ENCODE measurements at regions not wholly inside any gene's neighbourhood (a gene's known extent, or its start where the extent isn't known, plus 50 kb on each side); places are given as distances from the start of the nearest gene placed in this dataset.

DNA sequence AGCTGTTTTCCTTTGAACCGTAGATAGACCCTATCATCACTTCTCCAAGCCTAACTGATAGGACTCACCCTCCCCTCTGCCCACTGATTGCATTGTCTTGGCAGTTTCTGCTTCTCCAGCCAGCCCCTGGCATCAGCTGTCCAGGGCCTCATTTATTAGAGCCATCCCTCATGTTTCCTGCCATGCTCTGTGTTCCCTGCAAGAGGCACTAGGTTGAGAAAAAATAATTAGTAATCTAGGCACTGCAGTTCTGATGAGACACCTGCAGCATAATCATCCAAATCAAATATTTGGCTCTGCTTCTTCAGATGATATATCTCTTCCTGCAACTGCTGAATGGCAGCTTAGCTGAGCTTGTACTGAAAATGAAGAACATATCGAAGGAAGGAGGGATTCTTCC lies 303.0 kb upstream of the TLE4 start:
- Histone ChIP-seq H3K9ac (replicated peaks in 1 of 4; ENCODE audit: extremely low read depth in 1 of 4, low read depth in 3 of 4, low read length in 3 of 4) (no peak overlapping the region), H3K4me1 (replicated peaks in 1 of 4; ENCODE audit: control insufficient read depth in 3 of 4, insufficient read depth in 4 of 4, low read length in 3 of 4) (no peaks in the 10 kb centered on the region)
- CTCF ChIA-PET (ENCODE audit: partially characterized antibody) = interaction anchor here (1.6 kb wide), 1 partner anchor 14 kb away, joined by 10 read pairs; no protein-coding TSS in a partner anchor

More for the DNA sequence above, 303.0 kb upstream of the TLE4 start:
- peaks cover 0 to 1% of the 10 kb centered on the region in 2 experiments for H4K20me1 ChIP-seq (replicated peaks in 1 of 2; ENCODE audit: control insufficient read depth in 1 of 2, insufficient read depth in 2 of 2, low read length in 2 of 2)
- TF ChIP-seq POLR2A (IDR thresholded peaks at IDR 0.05; ENCODE audit: control extremely low read depth in 1 of 2, low read depth in 2 of 2, low read length in 2 of 2) (no peak), POLR2AphosphoS5 (IDR thresholded peaks at IDR 0.05; ENCODE audit: low read depth, low read length) (no peak), MAFK (IDR thresholded peaks at IDR 0.05; ENCODE audit: low read depth, low read length) (no peak), BCL11A (IDR thresholded peaks at IDR 0.05; ENCODE audit: low read depth in 2 of 2, low read length in 2 of 2) (no peak), CBX5 (IDR thresholded peaks at IDR 0.05; ENCODE audit: low read depth, low read length) (no peak), KDM5A (IDR thresholded peaks at IDR 0.05; ENCODE audit: low read length) (no peak), SRF (IDR thresholded peaks at IDR 0.05; ENCODE audit: low read depth, low read length) (no peak), BRCA1 (IDR thresholded peaks at IDR 0.05; ENCODE audit: low read depth, low read length) (no peak)
- TF ChIP-seq, protein P1, sequence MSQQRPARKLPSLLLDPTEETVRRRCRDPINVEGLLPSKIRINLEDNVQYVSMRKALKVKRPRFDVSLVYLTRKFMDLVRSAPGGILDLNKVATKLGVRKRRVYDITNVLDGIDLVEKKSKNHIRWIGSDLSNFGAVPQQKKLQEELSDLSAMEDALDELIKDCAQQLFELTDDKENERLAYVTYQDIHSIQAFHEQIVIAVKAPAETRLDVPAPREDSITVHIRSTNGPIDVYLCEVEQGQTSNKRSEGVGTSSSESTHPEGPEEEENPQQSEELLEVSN (IDR thresholded peaks at IDR 0.05) = no peak
- POLR2A ChIA-PET (ENCODE audit: partially characterized antibody) = no interaction called here
- H2BK120ac ChIP-seq (replicated peaks; ENCODE audit: low read depth, low read length) = no peak overlapping the region
- no peaks in the 10 kb centered on the region for H3K79me2 ChIP-seq (ENCODE audit: control insufficient read depth in 1 of 2, insufficient read depth in 2 of 2, low read length in 2 of 2)
- no peak overlapping the region for H4K91ac ChIP-seq (replicated peaks; ENCODE audit: insufficient read length, low read length)
- FAIRE-seq (no peak), DNase-seq (ENCODE audit: low read depth in 1 of 2, low spot score in 2 of 2) (no peak)
- H3K4me3 ChIP-seq (ENCODE audit: extremely low read depth in 1 of 4, insufficient read depth in 2 of 4, low read depth in 3 of 4, low read length in 4 of 4) = no peak overlapping the region
- H3K56ac ChIP-seq (replicated peaks; ENCODE audit: insufficient read length, low read depth, low read length) = no peak overlapping the region
- H3K14ac ChIP-seq (ENCODE audit: insufficient read length) = no peak overlapping the region
- H3K9me3 ChIP-seq (ENCODE audit: insufficient read depth in 2 of 2, low read depth in 1 of 2, low read length in 1 of 2) = no peaks in the 10 kb centered on the region
- no peaks in the 10 kb centered on the region for H3K27me3 ChIP-seq (replicated peaks in 1 of 4; ENCODE audit: control insufficient read depth in 3 of 4, extremely low read depth in 1 of 4, insufficient read depth in 3 of 4, low read length in 3 of 4)
- H2BK5ac ChIP-seq (ENCODE audit: low read depth, low read length) = no peak overlapping the region
- no peak overlapping the region for H2BK12ac ChIP-seq (ENCODE audit: low read depth, low read length)
- H3K4ac ChIP-seq (replicated peaks; ENCODE audit: insufficient read length, low read depth, low read length) = no peak overlapping the region
- no peak overlapping the region for H3K27ac ChIP-seq (ENCODE audit: low read depth, low read length)
- no peaks in the 10 kb centered on the region for H3K79me1 ChIP-seq (ENCODE audit: low read depth, low read length)
- WGBS, 2 experiments (ENCODE audit: extremely low coverage in 1 of 2, insufficient coverage in 1 of 2, insufficient read length in 1 of 2, insufficient replicate concordance in 2 of 2, low coverage in 1 of 2, low lambda C conversion rate in 2 of 2, missing lambda C conversion rate in 1 of 2) = 95% methylated on average over 2 of the region's 2 CpGs; no CpG with 5 or more reads in 1 of the 2 experiments
- H2AFZ ChIP-seq (ENCODE audit: low read length) = no peak overlapping the region
- no peak overlapping the region for H4K8ac ChIP-seq (ENCODE audit: extremely low read depth, insufficient read depth, low read length)
- H2AK5ac ChIP-seq (ENCODE audit: low read depth, low read length) = no peak overlapping the region
- no peak overlapping the region for H4K5ac ChIP-seq (ENCODE audit: insufficient read length, low read depth, low read length)
- no peak overlapping the region for H2BK20ac ChIP-seq (ENCODE audit: low read length)
- no peaks in the 10 kb centered on the region for H3K23me2 ChIP-seq (ENCODE audit: low read depth, low read length)
- no peak overlapping the region for H3K4me2 ChIP-seq (ENCODE audit: insufficient read depth in 1 of 2, low read depth in 2 of 2, low read length in 2 of 2)
- no peak overlapping the region for H2BK15ac ChIP-seq (ENCODE audit: low read length)
- no peaks in the 10 kb centered on the region for H3K36me3 ChIP-seq (ENCODE audit: control insufficient read depth in 2 of 4, insufficient read depth in 4 of 4, low read length in 3 of 4)
- H3K23ac ChIP-seq (ENCODE audit: insufficient read length) = no peak overlapping the region
- no peak overlapping the region for H3K18ac ChIP-seq (ENCODE audit: extremely low read depth, low read length)
